ENCODE measurements at regions not wholly inside any gene's neighbourhood (a gene's known extent, or its start where the extent isn't known, plus 50 kb on each side); places are given as distances from the start of the nearest gene placed in this dataset.
"Not testable (repeated sequence)": the region's sequence is repeated elsewhere in the genome, so short reads cannot be mapped to it uniquely, and the experiment has no call there.

DNA sequence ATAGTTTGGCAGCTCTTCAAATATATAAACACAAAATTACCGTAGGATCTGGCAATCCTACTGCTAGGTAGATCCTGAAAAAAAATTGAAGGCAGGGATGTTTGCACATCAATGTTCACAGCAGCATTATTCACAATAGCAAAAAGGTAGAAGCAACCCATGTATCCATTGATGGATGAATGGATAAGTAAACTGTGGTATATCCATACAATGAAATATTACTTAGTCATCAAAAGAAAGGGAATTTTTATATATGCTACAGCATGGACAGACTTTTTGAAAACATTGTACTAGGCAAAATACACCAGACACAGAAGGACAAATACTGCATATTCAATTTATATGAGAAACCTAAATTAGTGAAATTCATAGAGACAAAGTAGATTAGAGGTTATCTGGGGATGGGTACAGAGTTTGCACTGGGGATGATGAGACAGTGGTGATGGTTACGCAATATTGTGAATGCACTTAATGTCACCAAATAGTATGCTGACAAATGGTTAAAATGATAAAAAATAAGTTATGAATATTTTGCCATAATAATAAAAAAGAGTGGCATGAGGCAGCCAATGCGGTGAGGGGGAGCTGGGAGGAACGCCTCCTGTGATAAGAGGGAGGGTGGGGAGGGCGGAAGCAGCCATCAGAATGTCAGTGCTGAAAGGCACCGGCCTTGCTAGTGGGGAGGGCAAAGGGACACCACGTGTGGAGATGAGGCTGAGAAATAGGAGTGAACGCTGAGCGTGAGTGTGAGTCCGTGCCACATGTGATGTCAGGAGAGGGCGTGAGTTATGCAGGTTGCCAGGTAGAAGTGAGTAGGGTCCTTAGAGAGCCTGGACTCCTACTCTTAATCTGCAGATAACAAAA is 386.1 kb upstream of the PODXL start:
- DNase-seq = peak in 1 of 10 donors; percentile 17
- intact Hi-C loops (cut with DNase I) = loop anchor here (10.0 kb wide), 1 partner anchor 212 kb away; no protein-coding TSS in a partner anchor

DNA sequence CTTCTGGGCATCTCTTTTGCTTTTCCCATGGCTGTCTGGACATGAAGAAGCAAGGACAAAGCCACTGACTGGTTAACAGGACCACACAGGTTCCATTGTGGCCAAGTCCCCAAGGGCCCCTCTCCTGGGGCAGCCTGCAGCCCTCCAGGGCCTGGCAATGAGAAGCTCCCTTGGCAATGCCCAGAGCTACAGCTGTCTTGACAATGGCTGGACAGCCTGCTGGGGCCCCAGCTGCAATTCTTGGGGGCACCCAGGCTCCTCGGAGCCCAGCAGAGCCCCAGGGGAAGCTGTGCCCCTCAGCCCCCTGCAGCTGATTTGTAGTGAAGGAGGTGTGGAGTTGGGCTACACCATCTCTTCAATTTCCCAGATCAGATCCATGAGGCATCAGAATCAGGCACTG is 384.9 kb upstream of the PODXL start:
- DNase-seq = no peak
- intact Hi-C loops (cut with DNase I) = loop anchor here (10.0 kb wide), 1 partner anchor 214 kb away; no protein-coding TSS in a partner anchor

DNA sequence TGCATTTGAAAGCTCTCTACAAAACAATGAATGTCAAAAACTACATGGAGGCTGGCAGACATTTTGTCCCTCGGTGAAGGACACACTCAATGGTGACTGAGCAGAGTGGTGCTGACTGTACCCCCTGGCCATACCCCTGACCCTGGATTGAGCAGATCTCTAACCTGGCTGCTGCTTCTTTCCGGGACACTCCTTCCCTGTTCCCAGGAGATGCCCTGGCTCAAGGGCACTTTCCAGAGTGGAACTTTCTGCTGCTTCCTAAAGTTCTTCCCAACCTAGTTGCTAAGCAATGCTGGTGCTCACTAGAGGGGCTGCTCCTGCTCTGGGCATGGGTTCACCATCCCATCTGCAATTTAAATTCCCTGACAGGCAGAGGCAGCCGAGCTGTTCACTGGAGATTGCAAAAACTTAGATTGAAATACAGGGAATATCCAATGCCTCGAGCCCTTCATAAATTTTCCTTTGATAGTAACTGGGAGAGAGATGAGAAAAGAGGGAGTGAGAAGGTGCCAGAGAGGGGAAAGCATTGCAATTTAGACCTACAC is 384.3 kb upstream of the PODXL start:
- intact Hi-C loops (cut with DNase I) = loop anchor here (10.0 kb wide), 1 partner anchor 214 kb away; no protein-coding TSS in a partner anchor
- no peak for DNase-seq

- intact Hi-C loops (cut with DNase I); DNase-seq: not testable (repeated sequence)
Observed at GRCh38 chr7:131938788-131939187, 382.4 kb upstream of the PODXL start.

GRCh38 chr7:131937868-131938267 is 381.4 kb upstream of the PODXL start:
- DNase-seq = no peak
- intact Hi-C loops (cut with DNase I) = no loop called here

GRCh38 chr7:131935180-131935579 is 378.8 kb upstream of the PODXL start:
- intact Hi-C loops (cut with DNase I) = no loop called here
- no peak for DNase-seq

GRCh38 chr7:131934452-131934851 is 378.0 kb upstream of the PODXL start:
- no peak for DNase-seq
- intact Hi-C loops (cut with DNase I) = no loop called here

DNA sequence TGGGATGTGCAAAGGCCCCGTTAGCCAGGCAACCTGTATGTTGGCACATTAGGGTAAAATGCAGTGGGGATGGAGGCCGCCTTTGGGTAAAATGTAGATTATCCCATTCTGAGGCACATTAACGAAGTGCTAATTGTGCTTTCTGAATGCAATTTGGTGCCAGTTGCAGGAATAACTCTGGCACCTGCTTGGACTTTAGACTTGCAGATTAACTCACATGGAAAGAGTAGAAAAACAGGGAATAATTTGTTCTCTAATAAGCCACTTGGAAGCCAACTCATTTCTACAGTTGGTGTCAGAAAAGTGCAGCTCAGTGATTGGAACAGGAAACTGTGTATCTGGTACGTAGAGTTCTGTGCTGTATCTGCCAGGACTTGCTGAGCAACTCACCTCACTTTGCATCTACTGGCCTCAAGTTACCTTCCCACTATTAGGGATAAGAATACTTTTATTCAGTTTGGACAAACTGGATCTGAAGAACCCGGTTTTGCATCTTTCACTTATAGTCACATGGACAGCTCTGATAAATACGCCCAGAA is 377.4 kb upstream of the PODXL start:
- DNase-seq = no peak
- intact Hi-C loops (cut with DNase I) = no loop called here

GRCh38 chr7:131933219-131933618 is 376.8 kb upstream of the PODXL start:
- intact Hi-C loops (cut with DNase I); DNase-seq: not testable (repeated sequence)

DNA sequence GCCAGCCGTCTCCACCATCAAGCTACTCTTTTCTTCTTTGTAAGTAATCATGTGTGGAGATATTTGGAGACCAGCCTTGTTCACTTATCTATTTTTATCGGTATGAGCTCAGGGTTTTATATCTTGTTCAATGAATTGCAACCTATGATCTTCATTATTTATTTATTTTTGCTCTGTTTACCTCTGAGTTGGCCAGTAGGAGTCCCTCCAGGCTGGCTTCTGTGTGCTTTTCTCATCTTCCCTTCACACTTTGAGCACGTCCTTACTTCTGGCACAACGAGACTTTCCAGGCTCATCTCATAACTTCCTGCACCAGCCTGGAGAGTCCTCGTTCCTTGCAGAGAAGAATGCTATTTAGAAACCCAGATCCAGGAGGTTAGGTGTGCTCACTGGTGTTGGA is 375.8 kb upstream of the PODXL start:
- DNase-seq = no peak
- intact Hi-C loops (cut with DNase I) = no loop called here

DNA sequence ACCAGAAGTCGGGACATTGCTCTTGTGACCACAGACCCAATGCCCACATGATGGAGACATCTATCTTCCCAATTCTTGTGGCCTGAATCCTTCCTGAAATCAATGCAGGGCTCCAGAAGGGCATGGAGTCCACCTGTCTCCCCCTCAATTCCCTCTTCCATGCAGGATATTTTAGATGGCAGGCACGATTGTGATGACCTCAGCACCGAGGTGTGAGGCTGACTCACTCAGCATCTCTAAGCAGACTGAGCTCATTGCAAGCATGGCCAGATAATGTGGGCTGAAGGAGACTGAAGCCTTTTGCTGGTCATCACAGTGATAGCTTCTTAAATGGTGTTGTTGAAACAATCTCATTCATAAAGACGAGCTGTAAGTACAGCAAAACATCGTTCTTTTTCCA is 374.9 kb upstream of the PODXL start:
- intact Hi-C loops (cut with DNase I) = no loop called here
- DNase-seq = no peak

DNA sequence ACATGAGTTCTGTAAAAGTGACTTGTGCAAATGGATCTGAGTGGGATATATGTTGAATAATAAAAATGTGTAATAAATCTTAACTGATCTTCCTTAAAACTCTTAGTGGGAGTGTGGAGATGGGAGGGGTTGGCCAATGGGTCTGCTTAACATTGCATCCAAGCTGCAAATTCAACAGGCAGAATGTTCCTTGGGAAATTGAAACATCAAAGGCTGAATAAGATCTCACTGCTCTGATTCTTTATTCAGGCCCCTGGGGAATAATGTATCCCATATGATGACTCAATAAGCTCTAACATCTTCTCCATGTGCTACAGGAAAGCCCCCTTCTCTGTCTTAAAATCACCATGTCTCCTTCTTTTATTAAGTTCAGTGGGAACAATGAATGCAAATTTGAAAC is 373.2 kb upstream of the PODXL start:
- no peak for DNase-seq
- intact Hi-C loops (cut with DNase I) = no loop called here

- no peak for DNase-seq
Observed at GRCh38 chr7:131927770-131928423, 371.5 kb upstream of the PODXL start.

DNA sequence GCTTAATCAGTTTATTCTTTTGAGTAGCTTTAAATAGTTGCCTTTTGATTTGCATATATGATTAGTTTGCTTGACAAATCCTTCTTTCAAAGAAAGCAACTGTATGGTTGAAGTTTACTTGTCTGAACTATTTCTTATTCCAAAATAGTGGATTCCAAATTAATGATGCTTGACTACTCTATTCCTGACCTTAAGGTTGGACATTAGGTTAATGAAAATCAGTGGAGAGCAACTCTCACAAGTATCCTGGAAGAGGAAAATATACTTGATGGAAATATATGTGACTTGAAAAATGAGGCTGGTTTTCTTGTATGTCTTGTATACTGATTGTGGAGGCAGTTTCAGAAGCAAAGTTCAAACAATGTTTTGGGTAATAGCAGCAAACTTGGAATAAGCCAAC is 369.2 kb upstream of the PODXL start:
- intact Hi-C loops (cut with DNase I) = no loop called here
- DNase-seq = no peak

More at GRCh38 chr7:131927770-131928423, 371.5 kb upstream of the PODXL start:
- intact Hi-C loops (cut with DNase I) = no loop called here

DNA sequence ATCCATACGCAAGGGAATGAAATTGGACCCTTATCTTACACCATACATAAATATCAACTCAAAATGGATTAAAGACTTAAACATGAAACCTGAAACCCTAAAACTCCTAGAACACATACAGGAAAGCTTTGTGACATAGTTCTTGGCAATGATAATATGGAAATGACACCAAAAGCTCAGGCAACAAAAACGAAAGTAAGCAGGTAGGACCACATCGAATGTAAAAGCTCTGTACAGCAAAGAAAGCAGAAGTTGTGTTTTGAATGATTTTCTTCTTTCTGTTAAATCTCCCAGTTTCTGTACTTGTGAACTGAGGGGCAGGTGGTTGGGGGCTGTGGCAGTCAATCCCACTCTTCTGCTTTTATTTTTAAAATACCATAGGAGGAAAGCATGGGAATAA is 368.4 kb upstream of the PODXL start:
- DNase-seq = no peak
- intact Hi-C loops (cut with DNase I) = no loop called here

DNA sequence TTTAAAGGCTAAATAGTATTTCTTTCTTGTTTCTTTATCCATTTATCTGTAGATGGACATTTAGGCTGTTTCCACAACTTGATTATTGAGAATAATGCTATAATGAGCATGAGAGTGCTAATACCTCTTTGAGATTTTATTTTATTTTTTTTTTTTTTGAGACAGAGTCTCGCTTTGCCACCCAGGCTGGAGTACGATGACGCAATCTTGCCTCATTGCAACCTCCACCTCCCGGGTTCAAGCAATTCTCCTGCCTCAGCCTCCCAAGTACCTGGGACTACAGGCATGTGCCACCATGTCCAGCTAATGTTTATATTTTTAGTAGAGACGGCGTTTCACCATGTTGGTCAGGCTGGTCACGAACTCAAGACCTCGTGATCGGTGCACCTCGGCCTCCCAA is 366.5 kb upstream of the PODXL start:
- DNase-seq; intact Hi-C loops (cut with DNase I): not testable (repeated sequence)

DNA sequence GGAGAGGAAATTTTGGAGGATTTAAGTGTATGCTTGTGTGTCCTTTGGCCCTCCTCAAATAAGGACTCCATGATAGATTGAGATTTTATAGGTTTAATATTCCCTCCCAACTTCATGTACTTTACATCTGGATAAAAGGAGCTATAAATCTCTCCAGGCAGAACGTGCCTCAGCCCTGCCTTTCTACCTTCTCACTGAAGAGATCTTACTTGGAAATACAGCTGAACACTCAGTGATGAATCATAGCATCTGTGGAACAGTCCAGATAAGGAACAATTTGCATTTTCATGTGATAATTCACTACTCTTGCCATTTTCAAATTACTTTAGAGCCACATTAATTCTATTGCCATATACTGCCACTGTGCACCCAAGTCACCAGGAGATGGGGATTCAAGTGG is 364.6 kb upstream of the PODXL start:
- DNase-seq = no peak
- intact Hi-C loops (cut with DNase I) = no loop called here

GRCh38 chr7:131919920-131920709 is 363.7 kb upstream of the PODXL start:
- DNase-seq = no peak
- intact Hi-C loops (cut with DNase I) = no loop called here

DNA sequence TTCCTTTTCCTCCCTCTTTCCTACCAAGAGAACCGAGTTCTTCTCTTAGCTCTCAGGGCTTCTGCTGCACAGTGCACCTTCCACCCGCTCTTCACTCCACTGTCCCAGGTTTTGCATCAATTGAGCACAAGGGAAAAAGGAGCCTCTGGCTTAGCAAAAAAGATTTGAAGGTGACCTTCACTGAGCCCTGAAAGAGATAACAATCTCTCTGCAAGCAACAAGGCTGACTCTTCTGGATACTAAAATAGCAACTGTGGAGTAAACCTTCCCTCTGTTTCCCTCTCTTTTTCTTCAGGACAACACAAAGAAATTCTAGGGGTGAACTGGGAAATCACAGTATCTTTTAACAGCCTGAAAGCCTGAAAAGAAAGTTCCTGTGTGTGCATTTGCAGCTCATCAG is 354.7 kb upstream of the PODXL start:
- intact Hi-C loops (cut with DNase I) = no loop called here

GRCh38 chr7:131909151-131909768 is 352.8 kb upstream of the PODXL start:
- DNase-seq = peak in 5 of 10 donors; percentile 13 to 89 (median 30)
- intact Hi-C loops (cut with DNase I) = no loop called here

More for the DNA sequence above, 354.7 kb upstream of the PODXL start:
- no peak for DNase-seq

Data from posterior cingulate gyrus (tissue), 11 donors.